Body of pancreas (tissue), 4 donors: ENCODE measurements at regions not wholly inside any gene's neighbourhood (a gene's known extent, or its start where the extent isn't known, plus 50 kb on each side); places are given as distances from the start of the nearest gene placed in this dataset.
"Not testable (repeated sequence)": the region's sequence is repeated elsewhere in the genome, so short reads cannot be mapped to it uniquely, and the experiment has no call there.

Experiments
- ATAC-seq: fragments of 150-250 bp; one replicate; pipeline ENCODE4 v1.9.1; 2016
- DNase-seq, 4 donors: peaks; one replicate each; pipeline ENCODE4 v3.0.0-alpha.2; 2019
- H3K27ac ChIP-seq, 4 donors: fragments of 200-600 bp; sonication (generic); 1 replicate in 3 of 4; 2 replicates in 1 of 4; pipeline versions ENCODE4 v1.5.1 to v1.6.1; 2016 to 2019; ENCODE audit warnings: mild to moderate bottlenecking in 1 of 4, mixed read lengths in 1 of 4, moderate library complexity in 1 of 4
- H3K27me3 ChIP-seq, 2 donors: fragments of 200-600 bp; sonication (generic); one replicate each; pipeline ENCODE4 v1.6.0; 2016; ENCODE audit warnings: mild to moderate bottlenecking in 1 of 2
- H3K36me3 ChIP-seq, 2 donors: fragments of 200-600 bp; sonication (generic); replicated peaks in 1 of 2; 2 replicates each; pipeline ENCODE4 v1.5.1; 2016; ENCODE audit warnings: low read depth in 2 of 2; ENCODE audit not compliant: insufficient read depth in 1 of 2
- H3K4me1 ChIP-seq: fragments of 200-600 bp; sonication (generic); one replicate; pipeline ENCODE4 v1.6.0; 2016
- H3K4me3 ChIP-seq, 2 donors: fragments of 200-600 bp; sonication (generic); 1 replicate in 1 of 2; 2 replicates in 1 of 2; pipeline ENCODE4 v1.5.1; 2016 to 2019
- H3K9me3 ChIP-seq, 3 donors: fragments of 200-600 bp; sonication (generic); 1 replicate in 2 of 3; 2 replicates in 1 of 3; pipeline ENCODE4 v1.5.1; 2016
- CTCF ChIP-seq, 7 experiments: fragments of 450-650 bp in 4 of 7; fragments of 200-600 bp in 3 of 7; sonication (generic) in 3 of 7; IDR thresholded peaks; one replicate each; pipeline ENCODE4 v1.5.1; 2016 to 2019; ENCODE audit warnings: antibody characterized with exemption in 7 of 7
- POLR2A ChIP-seq, 3 donors: fragments of 450-650 bp; IDR thresholded peaks; one replicate each; pipeline ENCODE4 v1.6.1; 2016; ENCODE audit warnings: antibody characterized with exemption in 3 of 3, mild to moderate bottlenecking in 2 of 3
- WGBS, 2 donors: methylation state at CpG; one replicate each; pipeline ENCODE4 v1.1.5; 2017; 5-methylcytosine and 5-hydroxymethylcytosine counted together
- intact Hi-C: fragments of 100-400 bp; cut with DNase I; formaldehyde crosslinking; loops from one replicate; pipeline ENCODE4 v1.15.1; 2023

- intact Hi-C loops, result no loop called here
- Histone ChIP-seq H3K4me3 (no peak overlapping the region), H3K27ac (no peak overlapping the region), H3K36me3 (no peaks in the 10 kb centered on the region), H3K4me1 (peaks cover 27% of the 10 kb centered on the region), H3K27me3 (no peaks in the 10 kb centered on the region), H3K9me3 (no peaks in the 10 kb centered on the region)
- TF ChIP-seq POLR2A (IDR thresholded peaks at IDR 0.05), result no peak
- no peak for TF ChIP-seq CTCF (IDR thresholded peaks at IDR 0.05)
- WGBS, 2 donors, result 66 to 74% methylated on average over 1 of the region's 1 CpG
- DNase-seq, result no peak
- ATAC-seq, result no peak
Measured at GRCh38 chr6:140460267-140460666, 1085.8 kb upstream of the CITED2 start.

- no peaks in the 10 kb centered on the region for H3K27me3 ChIP-seq
- H3K4me3 ChIP-seq, result no peak overlapping the region
- H3K27ac ChIP-seq, result no peak overlapping the region
- intact Hi-C loops, result no loop called here
- TF ChIP-seq POLR2A (IDR thresholded peaks at IDR 0.05), result no peak
- TF ChIP-seq CTCF (IDR thresholded peaks at IDR 0.05), result no peak
- 45 to 47% methylated on average over 2 of the region's 2 CpGs for WGBS, 2 donors
- H3K36me3 ChIP-seq, result no peaks in the 10 kb centered on the region
- DNase-seq (no peak), ATAC-seq (no peak)
- peaks cover 21% of the 10 kb centered on the region for H3K4me1 ChIP-seq
- no peaks in the 10 kb centered on the region for H3K9me3 ChIP-seq
Measured at GRCh38 chr6:140459209-140459608, 1084.8 kb upstream of the CITED2 start.

DNA sequence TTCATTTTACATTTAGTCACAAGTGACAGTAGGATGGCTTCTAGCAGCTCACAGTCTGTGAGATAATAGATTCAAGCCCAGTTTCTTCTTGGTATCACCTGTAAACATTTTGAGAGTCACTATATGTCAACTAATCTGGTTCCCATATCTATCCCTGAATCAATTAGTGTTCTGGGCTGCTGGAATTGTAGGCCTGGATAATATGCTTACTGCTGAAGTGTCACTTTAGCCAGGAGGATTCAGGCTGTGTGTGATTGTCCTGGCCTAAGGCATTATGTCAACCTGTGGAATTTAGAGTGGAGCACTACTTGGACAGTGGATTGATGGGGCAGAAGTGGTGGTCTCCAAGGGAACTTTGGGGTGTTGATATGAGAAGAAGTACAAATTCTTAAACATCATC, 1071.8 kb upstream of the CITED2 start:
- H3K27ac ChIP-seq, result no peak overlapping the region

GRCh38 chr6:140445474-140446004, 1071.1 kb upstream of the CITED2 start:
- no peaks in the 10 kb centered on the region for H3K27me3 ChIP-seq
- H3K27ac ChIP-seq, result no peak overlapping the region
- H3K9me3 ChIP-seq, result no peaks in the 10 kb centered on the region
- no peak for DNase-seq
- no peak for ATAC-seq
- H3K4me1 ChIP-seq, result peaks cover 9% of the 10 kb centered on the region
- no peak overlapping the region for H3K4me3 ChIP-seq
- 30 to 34% methylated on average over 3 of the region's 3 CpGs for WGBS, 2 donors
- TF ChIP-seq POLR2A (IDR thresholded peaks at IDR 0.05), result no peak
- no peak for TF ChIP-seq CTCF (IDR thresholded peaks at IDR 0.05)
- H3K36me3 ChIP-seq, result no peaks in the 10 kb centered on the region
- intact Hi-C loops, result no loop called here

More for the DNA sequence above, 1071.8 kb upstream of the CITED2 start:
- DNase-seq (no peak), ATAC-seq (no peak)
- no peaks in the 10 kb centered on the region for H3K9me3 ChIP-seq
- intact Hi-C loops, result no loop called here
- TF ChIP-seq POLR2A (IDR thresholded peaks at IDR 0.05) (no peak), CTCF (IDR thresholded peaks at IDR 0.05) (no peak)
- peaks cover 9% of the 10 kb centered on the region for H3K4me1 ChIP-seq
- no peaks in the 10 kb centered on the region for H3K36me3 ChIP-seq
- H3K4me3 ChIP-seq, result no peak overlapping the region
- H3K27me3 ChIP-seq, result no peaks in the 10 kb centered on the region

DNA sequence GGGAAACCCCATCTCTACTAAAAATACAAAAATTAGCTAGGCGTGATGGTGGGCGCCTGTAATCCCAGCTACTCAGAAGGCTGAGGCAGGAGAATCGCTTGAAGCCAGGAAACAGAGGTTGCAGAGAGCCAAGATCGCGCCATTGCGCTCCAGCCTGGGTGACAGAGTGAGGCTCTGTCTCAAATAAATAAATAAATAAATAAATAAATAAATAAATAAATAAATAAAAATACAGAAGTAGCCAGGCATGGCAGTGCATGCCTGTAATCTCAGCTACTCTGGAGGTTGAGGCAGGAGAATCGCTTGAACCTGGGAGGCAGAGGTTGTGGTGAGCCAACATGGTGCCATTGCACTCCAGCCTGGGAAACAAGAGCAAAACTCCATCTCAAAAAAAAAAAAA, 1068.7 kb upstream of the CITED2 start:
- H3K9me3 ChIP-seq, H3K4me1 ChIP-seq, DNase-seq, intact Hi-C loops, H3K4me3 ChIP-seq, H3K27me3 ChIP-seq, ATAC-seq, H3K36me3 ChIP-seq, H3K27ac ChIP-seq: not testable (repeated sequence)
- 87 to 96% methylated on average over 7 of the region's 7 CpGs for WGBS, 2 donors
